BJ (cell line): ENCODE measurements at regions not wholly inside any gene's neighbourhood (a gene's known extent, or its start where the extent isn't known, plus 50 kb on each side); places are given as distances from the start of the nearest gene placed in this dataset.
A peak's percentile ranks its signal among the peaks of the same experiment; 100 is the strongest.

Experiments
- CTCF ChIA-PET: fragments of 350-600 bp; formaldehyde crosslinking; extraction: SDS; loops from one replicate; lab custom pipeline; 2021; ENCODE audit warnings: antibody characterized with exemption, inconsistent platforms; lab: Yijun Ruan, JAX
- POLR2A ChIA-PET: fragments of 300-600 bp; sonication (Branson Sonifier 250); formaldehyde crosslinking; extraction: SDS; loops from one replicate; lab custom pipeline; 2021; ENCODE audit warnings: antibody characterized with exemption; lab: Charles Lee
- DNase-seq: peaks from one replicate; pipeline ENCODE4 v3.0.0-alpha.2; 2011; ENCODE audit warnings: low read depth
- H3K27me3 ChIP-seq: 2 replicates; pipeline ENCODE4 v1.6.0; 2011; ENCODE audit warnings: low read length; ENCODE audit not compliant: control insufficient read depth, insufficient read depth
- H3K36me3 ChIP-seq: 2 replicates; pipeline ENCODE4 v1.5.1; 2011; ENCODE audit warnings: low read length; ENCODE audit not compliant: control insufficient read depth, insufficient read depth
- H3K4me3 ChIP-seq: 2 replicates; pipeline ENCODE4 v1.5.1; 2011; ENCODE audit warnings: low read depth, mild to moderate bottlenecking, control low read depth, low read length
- TF ChIP-seq, protein P1 (sequence below): IDR thresholded peaks from 2 replicates; pipeline ENCODE4 v1.5.1; 2011; ENCODE audit warnings: low read depth, mild to moderate bottlenecking, control low read depth, inconsistent platforms, low read length, moderate library complexity; ENCODE audit not compliant: insufficient read depth

DNA sequence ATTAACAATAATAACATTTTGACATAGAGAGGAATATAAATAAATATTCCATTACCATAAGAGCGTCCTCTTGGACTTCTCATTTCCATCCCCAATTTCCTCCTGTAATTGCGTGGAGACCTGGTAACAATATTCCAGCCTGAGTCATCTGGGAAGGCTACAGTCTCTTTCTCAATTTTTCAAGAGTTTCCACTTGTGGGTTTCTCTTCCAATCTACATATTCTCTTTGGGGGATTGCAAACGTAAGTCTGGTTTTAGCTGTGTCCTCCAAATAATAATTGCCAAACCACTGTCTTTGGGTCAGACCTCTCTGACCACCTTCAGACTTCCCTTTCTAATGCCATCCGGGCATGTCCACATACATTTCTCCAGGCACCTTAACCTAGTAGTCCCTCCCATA lies 124.5 kb upstream of the USP24 start:
- ChIA-PET POLR2A (no interaction called here), CTCF (interaction anchor here (1.0 to 2.7 kb wide), 5 partner anchors 18 to 62 kb away, joined by 3 to 12 read pairs (median 4); no protein-coding TSS in a partner anchor)
- no peaks in the 10 kb centered on the region for H3K36me3 ChIP-seq
- no peak overlapping the region for H3K4me3 ChIP-seq
- DNase-seq = no peak
- TF ChIP-seq, protein P1, sequence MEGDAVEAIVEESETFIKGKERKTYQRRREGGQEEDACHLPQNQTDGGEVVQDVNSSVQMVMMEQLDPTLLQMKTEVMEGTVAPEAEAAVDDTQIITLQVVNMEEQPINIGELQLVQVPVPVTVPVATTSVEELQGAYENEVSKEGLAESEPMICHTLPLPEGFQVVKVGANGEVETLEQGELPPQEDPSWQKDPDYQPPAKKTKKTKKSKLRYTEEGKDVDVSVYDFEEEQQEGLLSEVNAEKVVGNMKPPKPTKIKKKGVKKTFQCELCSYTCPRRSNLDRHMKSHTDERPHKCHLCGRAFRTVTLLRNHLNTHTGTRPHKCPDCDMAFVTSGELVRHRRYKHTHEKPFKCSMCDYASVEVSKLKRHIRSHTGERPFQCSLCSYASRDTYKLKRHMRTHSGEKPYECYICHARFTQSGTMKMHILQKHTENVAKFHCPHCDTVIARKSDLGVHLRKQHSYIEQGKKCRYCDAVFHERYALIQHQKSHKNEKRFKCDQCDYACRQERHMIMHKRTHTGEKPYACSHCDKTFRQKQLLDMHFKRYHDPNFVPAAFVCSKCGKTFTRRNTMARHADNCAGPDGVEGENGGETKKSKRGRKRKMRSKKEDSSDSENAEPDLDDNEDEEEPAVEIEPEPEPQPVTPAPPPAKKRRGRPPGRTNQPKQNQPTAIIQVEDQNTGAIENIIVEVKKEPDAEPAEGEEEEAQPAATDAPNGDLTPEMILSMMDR = no peak
- no peaks in the 10 kb centered on the region for H3K27me3 ChIP-seq

DNA sequence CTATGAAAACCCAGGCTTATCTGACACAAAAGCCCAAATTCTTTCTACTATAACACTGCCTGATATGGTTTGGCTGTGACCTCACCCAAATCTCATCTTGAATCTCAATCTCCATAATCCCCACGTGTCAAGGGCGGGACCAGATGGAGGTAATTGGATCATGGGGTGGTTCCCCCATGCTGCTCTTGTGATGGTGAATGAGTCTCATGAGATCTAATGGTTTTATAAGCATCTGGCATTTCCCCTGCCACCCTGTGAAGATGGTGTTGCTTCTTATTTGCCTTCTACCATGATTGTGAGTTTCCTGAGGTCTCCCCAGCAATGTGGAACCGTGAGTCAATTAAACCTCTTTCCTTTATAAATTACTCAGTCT lies 123.3 kb upstream of the USP24 start:
- Histone ChIP-seq H3K36me3 (no peaks in the 10 kb centered on the region), H3K27me3 (no peaks in the 10 kb centered on the region), H3K4me3 (no peak overlapping the region)
- POLR2A ChIA-PET = interaction anchor here (0.6 kb wide), 1 partner anchor 133 kb away, joined by 3 read pairs; no protein-coding TSS in a partner anchor
- DNase-seq = no peak
- TF ChIP-seq, protein P1 = no peak
- CTCF ChIA-PET = interaction anchor here (0.7 to 3.0 kb wide), 15 partner anchors 9 to 1247 kb away, joined by 3 to 42 read pairs (median 5); no protein-coding TSS in a partner anchor

GRCh38 chr1:55337801-55338447 lies 122.8 kb upstream of the USP24 start:
- CTCF ChIA-PET = interaction anchor here (0.7 to 3.0 kb wide), 17 partner anchors 9 to 1247 kb away, joined by 3 to 42 read pairs (median 5); no protein-coding TSS in a partner anchor
- Histone ChIP-seq H3K4me3 (no peak overlapping the region), H3K27me3 (no peaks in the 10 kb centered on the region), H3K36me3 (no peaks in the 10 kb centered on the region)
- TF ChIP-seq, protein P1 = peak; percentile 65
- POLR2A ChIA-PET = interaction anchor here (0.6 kb wide), 1 partner anchor 132 kb away, joined by 3 read pairs; no protein-coding TSS in a partner anchor
- no peak for DNase-seq

DNA sequence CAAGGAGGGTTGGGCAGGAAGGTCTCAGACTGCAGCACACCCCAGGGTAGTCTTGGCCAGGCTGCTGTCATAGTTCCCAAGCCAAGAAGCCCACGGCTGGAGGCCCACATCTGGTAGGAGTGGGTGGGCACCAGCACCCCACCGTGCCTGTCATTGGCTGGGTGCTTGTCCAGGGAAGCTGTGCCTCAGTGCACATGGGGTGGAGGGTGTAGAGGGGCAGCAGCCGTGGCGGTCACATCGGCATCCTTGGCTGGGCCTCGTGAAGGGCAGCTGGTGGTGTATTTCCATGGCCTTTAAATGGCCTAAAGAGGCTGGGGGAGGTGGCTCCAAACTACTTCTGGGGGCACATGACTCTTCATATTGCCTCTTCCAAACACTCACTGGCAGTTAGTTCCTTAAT lies 119.6 kb upstream of the USP24 start:
- H3K27me3 ChIP-seq = no peaks in the 10 kb centered on the region
- H3K36me3 ChIP-seq = no peaks in the 10 kb centered on the region
- TF ChIP-seq, protein P1 = no peak
- H3K4me3 ChIP-seq = no peak overlapping the region
- no peak for DNase-seq
- ChIA-PET CTCF (interaction anchor here (1.3 kb wide), 1 partner anchor 46 kb away, joined by 3 read pairs; no protein-coding TSS in a partner anchor), POLR2A (no interaction called here)

DNA sequence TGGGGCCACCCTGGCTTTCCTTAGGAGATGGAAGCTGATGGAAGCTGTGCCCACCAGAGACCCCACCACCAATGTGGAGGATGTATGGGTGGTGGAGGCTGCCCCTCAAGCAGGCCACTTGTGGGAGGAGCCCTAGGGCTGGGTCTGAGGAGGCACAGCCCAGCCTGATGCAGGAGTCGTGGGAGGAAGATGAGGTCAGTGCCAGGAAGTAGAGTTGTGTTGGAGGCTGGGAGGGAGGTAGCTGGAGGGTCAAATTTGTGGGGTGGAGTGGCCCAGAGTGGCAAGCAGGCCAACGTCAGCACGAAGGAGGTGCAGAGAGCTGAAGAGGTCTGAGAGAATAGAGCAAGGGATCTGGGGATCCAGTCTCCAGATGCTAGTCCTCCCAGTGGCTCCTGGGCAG lies 119.0 kb upstream of the USP24 start:
- POLR2A ChIA-PET = no interaction called here
- no peak for DNase-seq
- CTCF ChIA-PET = interaction anchor here (1.2 to 1.3 kb wide), 2 partner anchors 45 to 49 kb away, joined by 3 read pairs; no protein-coding TSS in a partner anchor

More for the DNA sequence above, 119.0 kb upstream of the USP24 start:
- H3K4me3 ChIP-seq = no peak overlapping the region
- TF ChIP-seq, protein P1 = no peak
- no peaks in the 10 kb centered on the region for H3K36me3 ChIP-seq
- H3K27me3 ChIP-seq = no peaks in the 10 kb centered on the region
